ENCODE measurements at regions not wholly inside any gene's neighbourhood (a gene's known extent, or its start where the extent isn't known, plus 50 kb on each side); places are given as distances from the start of the nearest gene placed in this dataset.

- ChIA-PET POLR2A (no interaction called here), CTCF (no interaction called here)
- no peak for DNase-seq (ENCODE audit: extremely low spot score)
- no peak for TF ChIP-seq CTCF (IDR thresholded peaks at IDR 0.05; ENCODE audit: control extremely low read depth, extremely low read depth, low read depth, missing control alignments)
Observed at GRCh38 chr6:81636930-81637568, 115.4 kb downstream of the TENT5A start.

- CTCF ChIA-PET, result no interaction called here
- no peak for TF ChIP-seq CTCF (IDR thresholded peaks at IDR 0.05; ENCODE audit: control extremely low read depth, extremely low read depth, low read depth, missing control alignments)
- DNase-seq (ENCODE audit: extremely low spot score), result no peak
- POLR2A ChIA-PET, result no interaction called here
Observed at GRCh38 chr6:81634155-81634880, 118.2 kb downstream of the TENT5A start.

- no peak for TF ChIP-seq CTCF (IDR thresholded peaks at IDR 0.05; ENCODE audit: control extremely low read depth, extremely low read depth, low read depth, missing control alignments)
- CTCF ChIA-PET, result no interaction called here
- no peak for DNase-seq (ENCODE audit: extremely low spot score)
- POLR2A ChIA-PET, result no interaction called here
Observed at GRCh38 chr6:81633391-81633790, 119.1 kb downstream of the TENT5A start.

- ChIA-PET CTCF (no interaction called here), POLR2A (no interaction called here)
- TF ChIP-seq CTCF (IDR thresholded peaks at IDR 0.05; ENCODE audit: control extremely low read depth, extremely low read depth, low read depth, missing control alignments), result no peak
- DNase-seq (ENCODE audit: extremely low spot score), result no peak
Observed at GRCh38 chr6:81630719-81631118, 121.8 kb downstream of the TENT5A start.

GRCh38 chr6:81625216-81625615, 127.3 kb downstream of the TENT5A start:
- no peak for DNase-seq (ENCODE audit: extremely low spot score)
- no peak for TF ChIP-seq CTCF (IDR thresholded peaks at IDR 0.05; ENCODE audit: control extremely low read depth, extremely low read depth, low read depth, missing control alignments)
- ChIA-PET POLR2A (no interaction called here), CTCF (interaction anchor here (0.6 to 1.1 kb wide), 2 partner anchors 17 to 19 kb away, joined by 3 read pairs; no protein-coding TSS in a partner anchor)

GRCh38 chr6:81624453-81624852, 128.0 kb downstream of the TENT5A start:
- ChIA-PET POLR2A (no interaction called here), CTCF (interaction anchor here (1.1 kb wide), 1 partner anchor 17 kb away, joined by 3 read pairs; no protein-coding TSS in a partner anchor)
- no peak for DNase-seq (ENCODE audit: extremely low spot score)

More at GRCh38 chr6:81624453-81624852, 128.0 kb downstream of the TENT5A start:
- no peak for TF ChIP-seq CTCF (IDR thresholded peaks at IDR 0.05; ENCODE audit: control extremely low read depth, extremely low read depth, low read depth, missing control alignments)

Measured in GM10248 (cell line).